K562 (cell line): ENCODE measurements at regions not wholly inside any gene's neighbourhood (a gene's known extent, or its start where the extent isn't known, plus 50 kb on each side); places are given as distances from the start of the nearest gene placed in this dataset.

Experiments
- CBX5 ChIP-seq: IDR thresholded peaks from 2 replicates; pipeline ENCODE4 v1.6.1; 2014; ENCODE audit warnings: low read depth, borderline replicate concordance
- CHCHD3 ChIP-seq: fragments of 250-450 bp; sonication (Bioruptor Pico); IDR thresholded peaks from 2 replicates; pipeline ENCODE4 v2.1.2; 2022; ENCODE audit warnings: mild to moderate bottlenecking
- CREM ChIP-seq: IDR thresholded peaks from 2 replicates; pipeline ENCODE4 v1.6.1; 2014; ENCODE audit warnings: antibody characterized with exemption, low read depth
- DACH1 ChIP-seq: fragments of 450-650 bp; IDR thresholded peaks from 2 replicates; pipeline ENCODE4 v1.6.1; 2018; ENCODE audit not compliant: partially characterized antibody
- KDM5B ChIP-seq: fragments of 200-600 bp; sonication (generic); IDR thresholded peaks from 2 replicates; pipeline ENCODE4 v1.6.1; 2012; ENCODE audit warnings: low read depth, mild to moderate bottlenecking, moderate library complexity, low read length, control low read depth, inconsistent platforms; ENCODE audit not compliant: insufficient replicate concordance
- MIER1 ChIP-seq: fragments of 450-650 bp; IDR thresholded peaks from 2 replicates; pipeline ENCODE4 v1.6.1; 2016; ENCODE audit warnings: antibody characterized with exemption, mild to moderate bottlenecking, low read depth
- NCOA4 ChIP-seq: fragments of 450-650 bp; IDR thresholded peaks from 2 replicates; pipeline ENCODE4 v1.6.1; 2018; ENCODE audit warnings: mild to moderate bottlenecking; ENCODE audit not compliant: partially characterized antibody
- NR2C2 ChIP-seq, 2 experiments: fragments of 200-800 bp in 1 of 2; sonication (Bioruptor generic) in 1 of 2; sonication (generic) in 1 of 2; formaldehyde crosslinking in 1 of 2; IDR thresholded peaks; 2 replicates each; pipeline versions ENCODE4 v1.6.1 to v1.8.0; 2016 to 2022; ENCODE audit warnings: mild to moderate bottlenecking in 1 of 2, missing compliant biosample characterization in 1 of 2, missing genetic modification characterization in 1 of 2, missing genetic modification reagents in 1 of 2
- NRF1 ChIP-seq, 2 experiments: fragments of 450-650 bp; IDR thresholded peaks in 1 of 2; conservative IDR thresholded peaks in 1 of 2; 2 replicates each; pipeline ENCODE4 v1.6.1; 2014; ENCODE audit warnings: mild to moderate bottlenecking in 2 of 2
- RBM17 ChIP-seq: fragments of 200-400 bp; formaldehyde crosslinking; IDR thresholded peaks from 2 replicates; pipeline ENCODE4 v1.6.1; 2017; ENCODE audit warnings: low read depth, mild to moderate bottlenecking, low read length, borderline replicate concordance
- SIN3B ChIP-seq: fragments of 450-650 bp; IDR thresholded peaks from 2 replicates; pipeline ENCODE4 v1.6.1; 2017; ENCODE audit warnings: low read depth, mild to moderate bottlenecking, moderate library complexity
- SMAD2 ChIP-seq: fragments of 150-350 bp; IDR thresholded peaks from 2 replicates; pipeline ENCODE4 v1.6.1; 2014; ENCODE audit warnings: low read depth, mild to moderate bottlenecking, low read length
- SMARCC2 ChIP-seq: fragments of 450-650 bp; IDR thresholded peaks from 2 replicates; pipeline ENCODE4 v1.6.1; 2017; ENCODE audit warnings: antibody characterized with exemption, moderate library complexity, mild to moderate bottlenecking, low read depth
- SRF ChIP-seq, 2 experiments: fragments of 250-450, 450-650 bp in 1 of 2; sonication (Bioruptor Pico) in 1 of 2; sonication (generic) in 1 of 2; formaldehyde crosslinking; IDR thresholded peaks; 2 replicates each; pipeline versions ENCODE4 v1.5.0 to v1.5.1; 2020 to 2022; ENCODE audit warnings: mild to moderate bottlenecking in 1 of 2, missing genetic modification reagents in 1 of 2
- U2AF1 ChIP-seq: fragments of 200-400 bp; formaldehyde crosslinking; optimal IDR thresholded peaks from 2 replicates; pipeline ENCODE3; 2017; ENCODE audit warnings: mild to moderate bottlenecking, low read depth, low read length, moderate library complexity
- ZNF707 ChIP-seq: fragments of 250-450 bp; sonication (Bioruptor Pico); conservative IDR thresholded peaks from 2 replicates; pipeline ENCODE4 v1.8.0; 2022; ENCODE audit warnings: inconsistent platforms, mild to moderate bottlenecking, moderate library complexity
- TF ChIP-seq, protein P1 (sequence below): fragments of 250-450 bp; sonication (Bioruptor Pico); IDR thresholded peaks from 2 replicates; pipeline ENCODE4 v1.5.0; 2020; ENCODE audit warnings: mild to moderate bottlenecking
- TF ChIP-seq, protein P2 (sequence below): fragments of 450-650 bp; IDR thresholded peaks from 2 replicates; pipeline ENCODE4 v1.6.1; 2018; ENCODE audit not compliant: partially characterized antibody
- TF ChIP-seq, protein P3 (sequence below), 3 experiments: fragments of 200-800 bp in 1 of 3; sonication (Bioruptor generic) in 1 of 3; sonication (generic) in 1 of 3; formaldehyde crosslinking in 1 of 3; IDR thresholded peaks; 2 replicates each; pipeline versions ENCODE4 v1.6.1 to v1.8.0; 2016 to 2022; ENCODE audit warnings: mild to moderate bottlenecking in 2 of 3, missing compliant biosample characterization in 2 of 3, missing genetic modification characterization in 2 of 3, missing genetic modification reagents in 1 of 3

DNA sequence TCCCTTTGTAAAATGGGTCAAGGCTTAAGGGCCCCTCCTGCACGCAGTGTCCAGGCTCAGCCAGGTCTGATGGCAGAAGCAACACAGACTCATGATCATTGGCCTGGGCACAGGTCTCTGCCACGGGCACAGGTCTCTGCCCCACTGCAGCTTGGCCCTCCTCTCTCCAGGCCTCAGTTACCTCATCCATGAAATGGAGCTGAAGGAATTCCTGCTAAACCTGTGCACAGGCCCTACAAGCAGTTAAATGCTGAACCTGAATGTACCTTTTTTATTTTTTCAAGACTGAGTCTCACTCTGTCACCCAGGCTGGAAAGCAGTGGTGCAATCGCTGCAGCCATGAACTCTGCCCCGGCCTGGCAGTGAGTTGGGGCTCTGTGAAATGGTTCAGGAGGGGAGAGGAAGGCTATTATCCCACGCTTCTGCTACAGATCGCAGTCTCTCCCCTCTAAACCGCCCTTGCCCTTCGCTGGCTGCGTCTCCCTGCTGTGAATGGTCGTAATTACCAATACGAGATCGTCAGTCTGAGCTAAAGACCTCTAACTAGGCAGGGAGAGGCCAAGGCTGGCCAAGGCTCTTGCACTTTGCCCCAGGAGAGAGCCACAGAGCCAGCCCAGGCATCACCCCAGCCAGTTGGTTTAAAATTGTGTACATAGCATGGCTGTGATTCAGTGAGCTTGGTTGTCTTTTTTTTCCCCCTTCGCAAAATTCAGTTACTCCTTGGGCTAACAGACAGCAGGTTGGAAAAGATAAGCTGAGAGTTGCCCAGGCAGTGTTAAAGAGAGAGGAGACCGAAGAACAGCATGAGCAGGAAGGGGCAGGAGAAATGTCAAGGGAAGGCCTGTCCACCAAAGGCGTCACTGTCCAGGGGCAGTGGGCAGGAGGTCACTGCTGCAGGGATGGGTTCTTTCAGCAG lies 93.0 kb upstream of the KCTD7 start (continued):
- TF ChIP-seq, protein P1, sequence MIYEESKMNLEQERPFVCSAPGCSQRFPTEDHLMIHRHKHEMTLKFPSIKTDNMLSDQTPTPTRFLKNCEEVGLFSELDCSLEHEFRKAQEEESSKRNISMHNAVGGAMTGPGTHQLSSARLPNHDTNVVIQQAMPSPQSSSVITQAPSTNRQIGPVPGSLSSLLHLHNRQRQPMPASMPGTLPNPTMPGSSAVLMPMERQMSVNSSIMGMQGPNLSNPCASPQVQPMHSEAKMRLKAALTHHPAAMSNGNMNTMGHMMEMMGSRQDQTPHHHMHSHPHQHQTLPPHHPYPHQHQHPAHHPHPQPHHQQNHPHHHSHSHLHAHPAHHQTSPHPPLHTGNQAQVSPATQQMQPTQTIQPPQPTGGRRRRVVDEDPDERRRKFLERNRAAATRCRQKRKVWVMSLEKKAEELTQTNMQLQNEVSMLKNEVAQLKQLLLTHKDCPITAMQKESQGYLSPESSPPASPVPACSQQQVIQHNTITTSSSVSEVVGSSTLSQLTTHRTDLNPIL (CRISPR knock-in tag): no peak
- TF ChIP-seq CBX5: no peak
- TF ChIP-seq NRF1 (conservative IDR thresholded peaks at IDR 0.05 in 1 of 2, IDR thresholded peaks at IDR 0.05 in 1 of 2): peak in 1 of 2 experiments; percentile 43; a peak in 3 of 4 replicates
- TF ChIP-seq, protein P2, sequence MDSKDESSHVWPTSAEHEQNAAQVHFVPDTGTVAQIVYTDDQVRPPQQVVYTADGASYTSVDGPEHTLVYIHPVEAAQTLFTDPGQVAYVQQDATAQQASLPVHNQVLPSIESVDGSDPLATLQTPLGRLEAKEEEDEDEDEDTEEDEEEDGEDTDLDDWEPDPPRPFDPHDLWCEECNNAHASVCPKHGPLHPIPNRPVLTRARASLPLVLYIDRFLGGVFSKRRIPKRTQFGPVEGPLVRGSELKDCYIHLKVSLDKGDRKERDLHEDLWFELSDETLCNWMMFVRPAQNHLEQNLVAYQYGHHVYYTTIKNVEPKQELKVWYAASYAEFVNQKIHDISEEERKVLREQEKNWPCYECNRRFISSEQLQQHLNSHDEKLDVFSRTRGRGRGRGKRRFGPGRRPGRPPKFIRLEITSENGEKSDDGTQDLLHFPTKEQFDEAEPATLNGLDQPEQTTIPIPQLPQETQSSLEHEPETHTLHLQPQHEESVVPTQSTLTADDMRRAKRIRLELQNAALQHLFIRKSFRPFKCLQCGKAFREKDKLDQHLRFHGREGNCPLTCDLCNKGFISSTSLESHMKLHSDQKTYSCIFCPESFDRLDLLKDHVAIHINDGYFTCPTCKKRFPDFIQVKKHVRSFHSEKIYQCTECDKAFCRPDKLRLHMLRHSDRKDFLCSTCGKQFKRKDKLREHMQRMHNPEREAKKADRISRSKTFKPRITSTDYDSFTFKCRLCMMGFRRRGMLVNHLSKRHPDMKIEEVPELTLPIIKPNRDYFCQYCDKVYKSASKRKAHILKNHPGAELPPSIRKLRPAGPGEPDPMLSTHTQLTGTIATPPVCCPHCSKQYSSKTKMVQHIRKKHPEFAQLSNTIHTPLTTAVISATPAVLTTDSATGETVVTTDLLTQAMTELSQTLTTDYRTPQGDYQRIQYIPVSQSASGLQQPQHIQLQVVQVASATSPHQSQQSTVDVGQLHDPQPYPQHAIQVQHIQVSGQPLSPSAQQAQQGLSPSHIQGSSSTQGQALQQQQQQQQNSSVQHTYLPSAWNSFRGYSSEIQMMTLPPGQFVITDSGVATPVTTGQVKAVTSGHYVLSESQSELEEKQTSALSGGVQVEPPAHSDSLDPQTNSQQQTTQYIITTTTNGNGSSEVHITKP: no peak
- TF ChIP-seq MIER1: no peak
- TF ChIP-seq ZNF707 (CRISPR knock-in tag): no peak
- TF ChIP-seq SIN3B: no peak
- no peak for TF ChIP-seq CHCHD3
- TF ChIP-seq KDM5B: no peak
- no peak for TF ChIP-seq NR2C2 (CRISPR knock-in tag; IDR thresholded peaks at IDR 0.05)
- TF ChIP-seq NR2C2 (tag; IDR thresholded peaks at IDR 0.05): no peak
- peak; percentile 37; the same call in 1 of the 2 replicates for TF ChIP-seq CREM
- TF ChIP-seq DACH1: no peak
- no peak for TF ChIP-seq SMAD2
- TF ChIP-seq NCOA4: no peak
- no peak for TF ChIP-seq SMARCC2
- no peak for TF ChIP-seq RBM17
- no peak for TF ChIP-seq U2AF1
- TF ChIP-seq, protein P3, sequence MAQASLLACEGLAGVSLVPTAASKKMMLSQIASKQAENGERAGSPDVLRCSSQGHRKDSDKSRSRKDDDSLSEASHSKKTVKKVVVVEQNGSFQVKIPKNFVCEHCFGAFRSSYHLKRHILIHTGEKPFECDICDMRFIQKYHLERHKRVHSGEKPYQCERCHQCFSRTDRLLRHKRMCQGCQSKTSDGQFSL (CRISPR knock-in tag; IDR thresholded peaks at IDR 0.05): no peak
- TF ChIP-seq, protein P3 (tag; IDR thresholded peaks at IDR 0.05): no peak
- TF ChIP-seq SRF (CRISPR knock-in tag; IDR thresholded peaks at IDR 0.05): no peak
